ENCODE measurements at regions not wholly inside any gene's neighbourhood (a gene's known extent, or its start where the extent isn't known, plus 50 kb on each side); places are given as distances from the start of the nearest gene placed in this dataset.

GRCh38 chr2:198883604-198884003 lies 574.1 kb downstream of the SATB2 start:
- no peak for DNase-seq
- TF ChIP-seq CTCF (IDR thresholded peaks at IDR 0.05) = no peak
- H3K36me3 ChIP-seq = no peaks in the 10 kb centered on the region
- no peak overlapping the region for H3K27ac ChIP-seq
- H3K9me3 ChIP-seq = no peaks in the 10 kb centered on the region
- intact Hi-C loops (cut with DNase I) = no loop called here
- H3K4me3 ChIP-seq = no peak overlapping the region
- H3K27me3 ChIP-seq = no peaks in the 10 kb centered on the region
- no peaks in the 10 kb centered on the region for H3K4me1 ChIP-seq
- no peak for ATAC-seq

GRCh38 chr2:198880986-198881385 lies 576.8 kb downstream of the SATB2 start:
- no peaks in the 10 kb centered on the region for H3K9me3 ChIP-seq
- ATAC-seq = no peak
- intact Hi-C loops (cut with DNase I) = no loop called here
- H3K27ac ChIP-seq = no peak overlapping the region
- DNase-seq = no peak
- no peak for TF ChIP-seq CTCF (IDR thresholded peaks at IDR 0.05)
- H3K36me3 ChIP-seq = no peaks in the 10 kb centered on the region
- no peak overlapping the region for H3K4me3 ChIP-seq
- no peaks in the 10 kb centered on the region for H3K4me1 ChIP-seq
- no peaks in the 10 kb centered on the region for H3K27me3 ChIP-seq

GRCh38 chr2:198880421-198880820 lies 577.3 kb downstream of the SATB2 start:
- Histone ChIP-seq H3K36me3 (no peaks in the 10 kb centered on the region), H3K27ac (no peak overlapping the region), H3K27me3 (no peaks in the 10 kb centered on the region), H3K9me3 (no peaks in the 10 kb centered on the region), H3K4me3 (no peak overlapping the region), H3K4me1 (no peaks in the 10 kb centered on the region)
- DNase-seq = no peak
- ATAC-seq = no peak
- intact Hi-C loops (cut with DNase I) = no loop called here
- no peak for TF ChIP-seq CTCF (IDR thresholded peaks at IDR 0.05)

GRCh38 chr2:198874472-198874858 lies 583.3 kb downstream of the SATB2 start:
- no peaks in the 10 kb centered on the region for H3K36me3 ChIP-seq
- intact Hi-C loops (cut with DNase I) = no loop called here
- H3K4me1 ChIP-seq = no peaks in the 10 kb centered on the region

More at GRCh38 chr2:198874472-198874858, 583.3 kb downstream of the SATB2 start:
- DNase-seq = no peak
- Histone ChIP-seq H3K4me3 (no peak overlapping the region), H3K9me3 (peaks cover 0 to 2% of the 10 kb centered on the region in 2 donors), H3K27me3 (no peaks in the 10 kb centered on the region), H3K27ac (no peak overlapping the region)
- TF ChIP-seq CTCF (IDR thresholded peaks at IDR 0.05) = no peak
- no peak for ATAC-seq
